HCT116 (cell line): ENCODE measurements at regions not wholly inside any gene's neighbourhood (a gene's known extent, or its start where the extent isn't known, plus 50 kb on each side); places are given as distances from the start of the nearest gene placed in this dataset.

Source experiments
- ATAC-seq: fragments of 200-7000 bp; cut with Tn5 transposase; 2 replicates; pipeline ENCODE4 v1.9.1; 2020; ENCODE audit warnings: mild to moderate bottlenecking, moderate library complexity
- BruUV-seq: library from RNA; stranded (reverse); fragments of 400-500 nt; replicated peaks from 2 replicates; lab custom pipeline; 2021; lab: Mats Ljungman, UMichigan
- CTCF ChIA-PET: fragments of 300-600 bp; sonication (Branson Sonifier 250); formaldehyde crosslinking; loops from one replicate; lab custom pipeline; 2021; ENCODE audit warnings: antibody characterized with exemption; lab: Charles Lee
- POLR2A ChIA-PET: fragments of 300-600, 350-600 bp; sonication (Branson Sonifier 250); formaldehyde crosslinking; loops from one replicate; lab custom pipeline; 2021; ENCODE audit warnings: antibody characterized with exemption; lab: Charles Lee
- RAD21 ChIA-PET, 2 experiments: fragments of 300-600 bp; sonication (Branson Sonifier 250); formaldehyde crosslinking; loops; one replicate each; lab custom pipeline; 2023; ENCODE audit warnings: low total read pairs in 2 of 2; ENCODE audit not compliant: uncharacterized antibody in 2 of 2, unreplicated experiment in 2 of 2, low non-redundant PET in 1 of 2; lab: Charles Lee
- DNase-seq: peaks from one replicate; pipeline ENCODE4 v3.0.0-alpha.2; 2010; ENCODE audit warnings: low read depth, low spot score
- H2AFZ ChIP-seq: fragments of 200-600 bp; shearing (Covaris generic), sonication (generic); 2 replicates; pipeline ENCODE4 v1.6.1; 2017; ENCODE audit warnings: low read depth, mixed run types, mixed read lengths, antibody characterized with exemption, low read length; ENCODE audit not compliant: poor library complexity, severe bottlenecking
- H3K27ac ChIP-seq: 2 replicates; pipeline ENCODE4 v1.5.1; 2012; ENCODE audit warnings: low read depth, low read length
- H3K27me3 ChIP-seq: fragments of 200-600 bp; sonication (generic); 2 replicates; pipeline ENCODE4 v1.6.1; 2016; ENCODE audit warnings: mixed run types, low read length, mixed read lengths; ENCODE audit not compliant: insufficient read depth
- H3K36me3 ChIP-seq, 2 experiments: fragments of 200-500 bp in 1 of 2; fragments of 200-600 bp in 1 of 2; sonication (Bioruptor generic) in 1 of 2; sonication (generic) in 1 of 2; 2 replicates each; pipeline versions ENCODE4 v1.5.1 to v1.6.1; 2014 to 2016; ENCODE audit warnings: low read length in 2 of 2, inconsistent platforms in 1 of 2, mixed read lengths in 1 of 2, mixed run types in 1 of 2; ENCODE audit not compliant: insufficient read depth in 2 of 2, control insufficient read depth in 1 of 2
- H3K4me1 ChIP-seq, 2 experiments: fragments of 200-600 bp in 1 of 2; sonication (generic) in 1 of 2; 2 replicates each; pipeline versions ENCODE4 v1.5.1 to v1.6.1; 2012 to 2017; ENCODE audit warnings: low read length in 2 of 2, inconsistent platforms in 1 of 2, mild to moderate bottlenecking in 1 of 2, mixed read lengths in 1 of 2, mixed run types in 1 of 2, moderate library complexity in 1 of 2; ENCODE audit not compliant: insufficient read depth in 2 of 2, control insufficient read depth in 1 of 2
- H3K4me2 ChIP-seq: fragments of 200-600 bp; sonication (generic); 2 replicates; pipeline ENCODE4 v1.6.1; 2017; ENCODE audit warnings: mixed run types, low read length, mixed read lengths
- H3K4me3 ChIP-seq, 2 experiments: fragments of 200-600 bp in 1 of 2; sonication (generic) in 1 of 2; replicated peaks in 1 of 2; 2 replicates each; pipeline ENCODE4 v1.5.1; 2011 to 2016; ENCODE audit warnings: low read length in 2 of 2, control low read depth in 1 of 2, low read depth in 1 of 2, mild to moderate bottlenecking in 1 of 2, mixed read lengths in 1 of 2, mixed run types in 1 of 2
- H3K79me2 ChIP-seq: fragments of 200-600 bp; sonication (generic); 2 replicates; pipeline ENCODE4 v1.6.1; 2017; ENCODE audit warnings: mild to moderate bottlenecking, mixed run types, low read length, moderate library complexity, mixed read lengths; ENCODE audit not compliant: insufficient read depth
- H3K9ac ChIP-seq: fragments of 200-600 bp; sonication (generic); 2 replicates; pipeline ENCODE4 v1.6.1; 2016; ENCODE audit warnings: low read length, mixed read lengths
- H3K9me2 ChIP-seq: fragments of 200-600 bp; sonication (generic), shearing (Covaris generic); 2 replicates; pipeline ENCODE4 v1.6.1; 2017; ENCODE audit warnings: mixed run types, mild to moderate bottlenecking, moderate library complexity; ENCODE audit not compliant: insufficient read depth
- H3K9me3 ChIP-seq, 2 experiments: fragments of 200-500 bp in 1 of 2; fragments of 200-600 bp in 1 of 2; sonication (Bioruptor generic) in 1 of 2; sonication (generic) in 1 of 2; 2 replicates each; pipeline ENCODE4 v1.6.1; 2014 to 2017; ENCODE audit warnings: low read length in 2 of 2, mixed read lengths in 2 of 2, inconsistent platforms in 1 of 2, low read depth in 1 of 2, mild to moderate bottlenecking in 1 of 2, mixed run types in 1 of 2, moderate library complexity in 1 of 2; ENCODE audit not compliant: control insufficient read depth in 1 of 2, insufficient read depth in 1 of 2
- H4K20me1 ChIP-seq: fragments of 200-600 bp; sonication (generic), shearing (Covaris generic); 2 replicates; pipeline ENCODE4 v1.6.1; 2017; ENCODE audit warnings: mixed run types, mild to moderate bottlenecking, moderate library complexity; ENCODE audit not compliant: insufficient read depth
- CEBPB ChIP-seq: IDR thresholded peaks from 2 replicates; pipeline ENCODE4 v1.6.1; 2012; ENCODE audit warnings: low read depth
- EGR1 ChIP-seq: IDR thresholded peaks from 2 replicates; pipeline ENCODE4 v1.6.1; 2012; ENCODE audit warnings: low read depth
- FOSL1 ChIP-seq: IDR thresholded peaks from 2 replicates; pipeline ENCODE4 v1.6.1; 2012; ENCODE audit warnings: low read depth
- JUND ChIP-seq: IDR thresholded peaks from 2 replicates; pipeline ENCODE4 v1.6.1; 2012
- POLR2A ChIP-seq: IDR thresholded peaks from 2 replicates; pipeline ENCODE4 v1.7.0; 2011; ENCODE audit warnings: borderline replicate concordance; ENCODE audit not compliant: insufficient read depth, insufficient read length; ENCODE audit errors: extremely low read depth
- POLR2AphosphoS5 ChIP-seq: IDR thresholded peaks from 2 replicates; pipeline ENCODE4 v1.6.1; 2011; ENCODE audit warnings: mild to moderate bottlenecking, low read depth, low read length, moderate library complexity
- RAD21 ChIP-seq: IDR thresholded peaks from 2 replicates; pipeline ENCODE4 v1.6.1; 2012; ENCODE audit warnings: low read depth, mild to moderate bottlenecking
- REST ChIP-seq: IDR thresholded peaks from 2 replicates; pipeline ENCODE4 v1.6.1; 2012; ENCODE audit warnings: low read depth
- SIN3A ChIP-seq: IDR thresholded peaks from 2 replicates; pipeline ENCODE4 v1.6.1; 2012; ENCODE audit warnings: low read depth
- SP1 ChIP-seq: IDR thresholded peaks from 2 replicates; pipeline ENCODE4 v1.6.1; 2012; ENCODE audit warnings: low read depth
- TCF7L2 ChIP-seq: IDR thresholded peaks from 2 replicates; pipeline ENCODE4 v1.7.0; 2011; ENCODE audit warnings: borderline replicate concordance, inconsistent platforms; ENCODE audit not compliant: insufficient read depth, insufficient read length; ENCODE audit errors: extremely low read depth
- YY1 ChIP-seq: IDR thresholded peaks from 2 replicates; pipeline ENCODE4 v1.6.1; 2011; ENCODE audit warnings: low read length, low read depth, moderate library complexity, mild to moderate bottlenecking; ENCODE audit not compliant: insufficient replicate concordance; ENCODE audit errors: extremely low read depth
- ZNF274 ChIP-seq: fragments of 200-500 bp; sonication (Bioruptor generic); IDR thresholded peaks from 2 replicates; pipeline ENCODE4 v1.6.1; 2014; ENCODE audit warnings: mild to moderate bottlenecking, low read depth, low read length, inconsistent platforms
- intact Hi-C: fragments of 100-400 bp; cut with micrococcal nuclease; formaldehyde crosslinking; loops from 2 replicates; pipeline ENCODE4 v1.10.0; 2022
- TF ChIP-seq, protein P1 (sequence below), 3 experiments: fragments of 200-600 bp in 1 of 3; sonication (generic) in 1 of 3; IDR thresholded peaks in 2 of 3; conservative IDR thresholded peaks in 1 of 3; 2 replicates each; pipeline ENCODE4 v1.5.1; 2012 to 2017; ENCODE audit warnings: low read depth in 2 of 3, low read length in 2 of 3, antibody characterized with exemption in 1 of 3, borderline replicate concordance in 1 of 3, control low read depth in 1 of 3, mild to moderate bottlenecking in 1 of 3, mixed read lengths in 1 of 3, mixed run types in 1 of 3, moderate library complexity in 1 of 3; ENCODE audit not compliant: insufficient read depth in 1 of 3
- TF ChIP-seq, protein P2 (sequence below): IDR thresholded peaks from 2 replicates; pipeline ENCODE4 v1.6.1; 2012

GRCh38 chr1:185486346-185486745, 169.3 kb upstream of the IVNS1ABP start:
- Histone ChIP-seq H2AFZ (no peak overlapping the region), H3K4me2 (no peak overlapping the region), H3K9ac (no peak overlapping the region), H3K4me3 (no peak overlapping the region), H3K27me3 (no peaks in the 10 kb centered on the region), H3K9me3 (no peaks in the 10 kb centered on the region), H3K9me2 (no peaks in the 10 kb centered on the region), H3K4me1 (no peaks in the 10 kb centered on the region), H4K20me1 (no peaks in the 10 kb centered on the region), H3K79me2 (no peaks in the 10 kb centered on the region), H3K27ac (no peak overlapping the region), H3K36me3 (no peaks in the 10 kb centered on the region)
- ChIA-PET POLR2A (no interaction called here), CTCF (no interaction called here), RAD21 (no interaction called here)
- TF ChIP-seq POLR2AphosphoS5 (no peak), FOSL1 (no peak)
- ATAC-seq (no peak), DNase-seq (no peak)
- BruUV-seq, result no TSS peak
- intact Hi-C loops, result no loop called here

DNA sequence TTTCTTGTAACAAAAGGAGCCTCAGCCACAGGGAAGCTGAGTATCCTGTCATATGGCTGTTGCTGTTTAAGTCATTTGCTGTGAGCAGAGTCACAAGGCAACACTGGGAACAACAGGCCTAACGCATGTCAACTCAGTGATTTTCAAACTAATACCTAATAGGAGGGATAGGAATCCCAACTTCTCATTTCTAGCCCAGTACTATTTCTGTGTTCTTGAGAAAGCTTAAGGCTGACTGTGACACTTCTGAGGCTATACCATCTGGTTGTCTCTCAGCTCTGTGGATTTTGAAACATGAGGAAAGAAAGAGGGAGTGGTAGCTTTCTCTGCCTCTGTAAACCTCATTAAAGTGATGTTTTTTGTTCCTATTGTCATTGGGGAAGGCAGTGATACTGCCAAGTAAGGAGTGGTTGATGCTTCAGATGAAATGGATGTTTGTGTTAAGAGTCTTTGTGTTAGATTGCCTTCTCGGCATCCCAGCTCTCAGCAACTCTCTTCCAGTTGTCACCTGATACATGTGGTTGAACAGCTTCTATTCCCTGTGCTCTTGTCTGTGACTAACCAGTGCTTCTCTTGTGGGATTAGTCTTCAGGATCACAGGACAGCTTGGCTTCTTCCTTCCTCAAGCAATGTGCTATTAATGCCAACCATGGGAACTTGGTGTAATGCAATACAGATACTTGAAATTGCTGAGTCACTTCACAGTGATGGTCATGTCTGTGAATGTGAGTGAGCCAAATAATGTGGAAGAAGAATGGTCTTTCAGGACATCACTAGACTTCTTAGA, 166.8 kb upstream of the IVNS1ABP start:
- DNase-seq (no peak), ATAC-seq (no peak)
- no TSS peak for BruUV-seq
- Histone ChIP-seq H3K4me3 (no peak overlapping the region), H3K36me3 (no peaks in the 10 kb centered on the region), H2AFZ (peak overlapping the region; percentile 31), H3K79me2 (no peaks in the 10 kb centered on the region), H3K9me3 (no peaks in the 10 kb centered on the region), H3K9me2 (no peaks in the 10 kb centered on the region), H3K27me3 (no peaks in the 10 kb centered on the region), H3K4me2 (no peak overlapping the region), H4K20me1 (no peaks in the 10 kb centered on the region), H3K4me1 (no peaks in the 10 kb centered on the region), H3K9ac (no peak overlapping the region), H3K27ac (no peak overlapping the region)
- intact Hi-C loops, result no loop called here
- POLR2A ChIA-PET, result no interaction called here
- CTCF ChIA-PET, result no interaction called here
- RAD21 ChIA-PET, result no interaction called here
- TF ChIP-seq SP1 (no peak), TCF7L2 (no peak), EGR1 (no peak), CEBPB (no peak), SIN3A (no peak), JUND (no peak), POLR2AphosphoS5 (no peak), RAD21 (no peak), REST (no peak), POLR2A (no peak), YY1 (no peak), ZNF274 (no peak)
- TF ChIP-seq, protein P1, sequence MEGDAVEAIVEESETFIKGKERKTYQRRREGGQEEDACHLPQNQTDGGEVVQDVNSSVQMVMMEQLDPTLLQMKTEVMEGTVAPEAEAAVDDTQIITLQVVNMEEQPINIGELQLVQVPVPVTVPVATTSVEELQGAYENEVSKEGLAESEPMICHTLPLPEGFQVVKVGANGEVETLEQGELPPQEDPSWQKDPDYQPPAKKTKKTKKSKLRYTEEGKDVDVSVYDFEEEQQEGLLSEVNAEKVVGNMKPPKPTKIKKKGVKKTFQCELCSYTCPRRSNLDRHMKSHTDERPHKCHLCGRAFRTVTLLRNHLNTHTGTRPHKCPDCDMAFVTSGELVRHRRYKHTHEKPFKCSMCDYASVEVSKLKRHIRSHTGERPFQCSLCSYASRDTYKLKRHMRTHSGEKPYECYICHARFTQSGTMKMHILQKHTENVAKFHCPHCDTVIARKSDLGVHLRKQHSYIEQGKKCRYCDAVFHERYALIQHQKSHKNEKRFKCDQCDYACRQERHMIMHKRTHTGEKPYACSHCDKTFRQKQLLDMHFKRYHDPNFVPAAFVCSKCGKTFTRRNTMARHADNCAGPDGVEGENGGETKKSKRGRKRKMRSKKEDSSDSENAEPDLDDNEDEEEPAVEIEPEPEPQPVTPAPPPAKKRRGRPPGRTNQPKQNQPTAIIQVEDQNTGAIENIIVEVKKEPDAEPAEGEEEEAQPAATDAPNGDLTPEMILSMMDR (IDR thresholded peaks at IDR 0.05 in 2 of 3, conservative IDR thresholded peaks at IDR 0.05 in 1 of 3; ENCODE audit: borderline replicate concordance in 1 of 3, insufficient read depth in 1 of 3, low read depth in 2 of 3, low read length in 2 of 3), result no peak
- TF ChIP-seq, protein P2, sequence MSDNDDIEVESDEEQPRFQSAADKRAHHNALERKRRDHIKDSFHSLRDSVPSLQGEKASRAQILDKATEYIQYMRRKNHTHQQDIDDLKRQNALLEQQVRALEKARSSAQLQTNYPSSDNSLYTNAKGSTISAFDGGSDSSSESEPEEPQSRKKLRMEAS, result no peak
